Panc1 (cell line): ENCODE measurements at regions not wholly inside any gene's neighbourhood (a gene's known extent, or its start where the extent isn't known, plus 50 kb on each side); places are given as distances from the start of the nearest gene placed in this dataset.

Experiments
- ATAC-seq: fragments of 200-7000 bp; cut with Tn5 transposase; 2 replicates; pipeline ENCODE4 v1.9.1; 2020; ENCODE audit warnings: mild to moderate bottlenecking, moderate library complexity
- BruUV-seq: library from RNA; stranded (reverse); fragments of 400-500 nt; replicated peaks from 2 replicates; lab custom pipeline; 2021; lab: Mats Ljungman, UMichigan
- CTCF ChIA-PET: fragments of 300-600 bp; sonication (Branson Sonifier 250); formaldehyde crosslinking; loops from one replicate; lab custom pipeline; 2022; ENCODE audit warnings: antibody characterized with exemption; lab: Charles Lee
- POLR2A ChIA-PET: fragments of 300-600 bp; sonication (Branson Sonifier 250); formaldehyde crosslinking; loops from one replicate; lab custom pipeline; 2022; ENCODE audit warnings: antibody characterized with exemption; lab: Charles Lee
- DNase-seq: peaks from one replicate; pipeline ENCODE4 v3.0.0-alpha.2; 2010; ENCODE audit warnings: low read depth, low spot score
- H3K27ac ChIP-seq: 2 replicates; pipeline ENCODE4 v1.5.1; 2011; ENCODE audit warnings: mild to moderate bottlenecking, low read length, inconsistent platforms
- H3K27me3 ChIP-seq: fragments of 200-500 bp; sonication (Bioruptor generic); 2 replicates; pipeline ENCODE4 v1.6.0; 2014; ENCODE audit warnings: low read length, inconsistent platforms; ENCODE audit not compliant: control insufficient read depth, insufficient read depth
- H3K36me3 ChIP-seq: fragments of 200-500 bp; sonication (Bioruptor generic); 2 replicates; pipeline ENCODE4 v1.5.1; 2014; ENCODE audit warnings: inconsistent platforms, mild to moderate bottlenecking, low read length, moderate library complexity; ENCODE audit not compliant: control insufficient read depth, insufficient read depth
- H3K4me1 ChIP-seq: 2 replicates; pipeline ENCODE4 v1.5.1; 2011; ENCODE audit warnings: inconsistent platforms, mild to moderate bottlenecking, low read length, moderate library complexity; ENCODE audit not compliant: control insufficient read depth, insufficient read depth
- H3K4me3 ChIP-seq, 2 experiments: 2 replicates each; pipeline ENCODE4 v1.5.1; 2011 to 2012; ENCODE audit warnings: low read depth in 2 of 2, low read length in 2 of 2, mild to moderate bottlenecking in 2 of 2, inconsistent platforms in 1 of 2, moderate library complexity in 1 of 2
- H3K9me3 ChIP-seq: fragments of 200-500 bp; sonication (Bioruptor generic); 2 replicates; pipeline ENCODE4 v1.5.1; 2014; ENCODE audit warnings: low read depth, mild to moderate bottlenecking, inconsistent platforms, low read length, moderate library complexity; ENCODE audit not compliant: control insufficient read depth, insufficient read depth
- CTCF ChIP-seq: fragments of 450-650 bp; IDR thresholded peaks from 2 replicates; pipeline ENCODE4 v1.5.1; 2017; ENCODE audit warnings: mild to moderate bottlenecking
- POLR2AphosphoS5 ChIP-seq: IDR thresholded peaks from 2 replicates; pipeline ENCODE4 v1.6.1; 2012; ENCODE audit warnings: mild to moderate bottlenecking, low read depth, low read length, moderate library complexity
- REST ChIP-seq, 2 experiments: IDR thresholded peaks; 2 replicates each; pipeline ENCODE4 v1.6.1; 2011 to 2012; ENCODE audit warnings: low read depth in 2 of 2, control low read depth in 1 of 2, low read length in 1 of 2, mild to moderate bottlenecking in 1 of 2, moderate library complexity in 1 of 2; ENCODE audit not compliant: insufficient read depth in 1 of 2
- SIN3A ChIP-seq: IDR thresholded peaks from 2 replicates; pipeline ENCODE4 v1.6.1; 2012; ENCODE audit warnings: low read depth, mild to moderate bottlenecking, low read length, moderate library complexity, borderline replicate concordance; ENCODE audit not compliant: insufficient read depth
- TCF7L2 ChIP-seq: IDR thresholded peaks from 2 replicates; pipeline ENCODE4 v1.6.1; 2011; ENCODE audit warnings: mild to moderate bottlenecking, low read depth, low read length, inconsistent platforms
- in situ Hi-C: cut with HindIII; loops from 2 replicates; pipeline ENCODE4 v1.10.0; 2016; ENCODE audit warnings: low sequenced_read_pairs, low pct_unique_long_range_greater_than_20kb
- intact Hi-C: fragments of 100-400 bp; cut with micrococcal nuclease; formaldehyde crosslinking; loops from one replicate; pipeline ENCODE4 v1.10.0; 2022; ENCODE audit not compliant: unreplicated experiment

- in situ Hi-C loops (no loop called here), intact Hi-C loops (no loop called here)
- Histone ChIP-seq H3K4me1 (no peaks in the 10 kb centered on the region), H3K9me3 (no peaks in the 10 kb centered on the region), H3K27me3 (no peaks in the 10 kb centered on the region), H3K27ac (no peak overlapping the region), H3K4me3 (no peak overlapping the region), H3K36me3 (no peaks in the 10 kb centered on the region)
- POLR2A ChIA-PET = no interaction called here
- DNase-seq (no peak), ATAC-seq (no peak)
- BruUV-seq = no TSS peak
- TF ChIP-seq TCF7L2 (no peak), REST (IDR thresholded peaks at IDR 0.05; ENCODE audit: insufficient read depth in 1 of 2, low read depth in 2 of 2, low read length in 1 of 2) (no peak), POLR2AphosphoS5 (no peak), SIN3A (no peak), CTCF (no peak)
- CTCF ChIA-PET = no interaction called here
Measured at GRCh38 chr1:60697204-60697994, 385.0 kb upstream of the NFIA start.

DNA sequence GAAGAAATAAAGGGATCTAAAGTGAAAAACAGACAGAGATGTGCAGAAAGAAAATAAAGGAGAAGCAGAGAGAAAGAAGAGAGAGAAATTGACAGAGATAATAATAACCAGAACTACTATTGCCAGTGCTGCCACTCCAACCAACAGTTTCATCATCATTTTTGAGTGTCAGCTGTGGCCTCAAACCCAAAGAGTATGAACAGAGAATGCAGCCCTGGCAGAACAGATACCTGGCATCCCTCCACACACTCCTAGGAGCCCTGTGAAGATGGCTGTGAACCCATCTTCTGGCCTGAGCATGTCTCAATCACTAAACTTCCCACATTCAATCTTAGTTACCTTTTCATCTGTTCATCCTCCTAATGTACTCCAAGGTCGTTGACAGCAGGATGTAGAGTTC is 385.8 kb upstream of the NFIA start:
- in situ Hi-C loops = no loop called here
- Histone ChIP-seq H3K27ac (no peak overlapping the region), H3K27me3 (no peaks in the 10 kb centered on the region), H3K36me3 (no peaks in the 10 kb centered on the region), H3K9me3 (no peaks in the 10 kb centered on the region), H3K4me1 (no peaks in the 10 kb centered on the region), H3K4me3 (no peak overlapping the region)
- ChIA-PET CTCF (no interaction called here), POLR2A (no interaction called here)
- no TSS peak for BruUV-seq
- ATAC-seq = no peak
- intact Hi-C loops = no loop called here
- TF ChIP-seq CTCF = no peak
- TF ChIP-seq TCF7L2 = no peak
- TF ChIP-seq REST (IDR thresholded peaks at IDR 0.05; ENCODE audit: insufficient read depth in 1 of 2, low read depth in 2 of 2, low read length in 1 of 2) = no peak
- no peak for TF ChIP-seq POLR2AphosphoS5
- no peak for TF ChIP-seq SIN3A
- DNase-seq = no peak
